MCF 10A (cell line): ENCODE measurements at regions not wholly inside any gene's neighbourhood (a gene's known extent, or its start where the extent isn't known, plus 50 kb on each side); places are given as distances from the start of the nearest gene placed in this dataset.
A peak's percentile ranks its signal among the peaks of the same experiment; 100 is the strongest.

Experiments
- BruUV-seq: library from RNA; stranded (reverse); fragments of 400-500 nt; replicated peaks from 2 replicates; lab custom pipeline; 2021; lab: Mats Ljungman, UMichigan
- CTCF ChIA-PET: fragments of 300-600 bp; sonication (Branson Sonifier 250); formaldehyde crosslinking; extraction: SDS; loops from one replicate; lab custom pipeline; 2021; ENCODE audit warnings: antibody characterized with exemption, inconsistent platforms; lab: Yijun Ruan, JAX
- POLR2A ChIA-PET: fragments of 300-600, 350-650 bp; sonication (Branson Sonifier 250); formaldehyde crosslinking; extraction: SDS; loops from one replicate; lab custom pipeline; 2020; ENCODE audit warnings: antibody characterized with exemption, inconsistent platforms; lab: Yijun Ruan, JAX
- DNase-seq: peaks from one replicate; pipeline ENCODE4 v3.0.0-alpha.2; 2018; ENCODE audit not compliant: unreplicated experiment
- H3K27ac Mint-ChIP-seq: one replicate; pipeline ENCODE4 v1.8.0; 2022; ENCODE audit warnings: mild to moderate bottlenecking, low read depth, mixed read lengths; ENCODE audit not compliant: unreplicated experiment
- H3K27me3 Mint-ChIP-seq: one replicate; pipeline ENCODE4 v1.8.0; 2022; ENCODE audit warnings: mixed read lengths; ENCODE audit not compliant: insufficient read depth, unreplicated experiment
- H3K36me3 Mint-ChIP-seq: one replicate; pipeline ENCODE4 v1.8.0; 2022; ENCODE audit warnings: mild to moderate bottlenecking, moderate library complexity, mixed read lengths; ENCODE audit not compliant: insufficient read depth, unreplicated experiment
- H3K4me1 Mint-ChIP-seq: one replicate; pipeline ENCODE4 v1.8.0; 2022; ENCODE audit warnings: mixed read lengths; ENCODE audit not compliant: insufficient read depth, unreplicated experiment
- H3K4me3 Mint-ChIP-seq: one replicate; pipeline ENCODE4 v1.8.0; 2022; ENCODE audit warnings: mild to moderate bottlenecking, moderate library complexity, mixed read lengths; ENCODE audit not compliant: unreplicated experiment
- H3K9me3 Mint-ChIP-seq: one replicate; pipeline ENCODE4 v1.8.0; 2022; ENCODE audit warnings: mixed read lengths; ENCODE audit not compliant: unreplicated experiment
- CTCF ChIP-seq: fragments of 200-600 bp; IDR thresholded peaks from one replicate; pipeline ENCODE4 v1.8.0; 2022; ENCODE audit warnings: antibody characterized with exemption, mild to moderate bottlenecking; ENCODE audit not compliant: unreplicated experiment
- intact Hi-C: fragments of 100-400 bp; cut with micrococcal nuclease; formaldehyde crosslinking; loops from 2 replicates; pipeline ENCODE4 v1.14.1; 2022

DNA sequence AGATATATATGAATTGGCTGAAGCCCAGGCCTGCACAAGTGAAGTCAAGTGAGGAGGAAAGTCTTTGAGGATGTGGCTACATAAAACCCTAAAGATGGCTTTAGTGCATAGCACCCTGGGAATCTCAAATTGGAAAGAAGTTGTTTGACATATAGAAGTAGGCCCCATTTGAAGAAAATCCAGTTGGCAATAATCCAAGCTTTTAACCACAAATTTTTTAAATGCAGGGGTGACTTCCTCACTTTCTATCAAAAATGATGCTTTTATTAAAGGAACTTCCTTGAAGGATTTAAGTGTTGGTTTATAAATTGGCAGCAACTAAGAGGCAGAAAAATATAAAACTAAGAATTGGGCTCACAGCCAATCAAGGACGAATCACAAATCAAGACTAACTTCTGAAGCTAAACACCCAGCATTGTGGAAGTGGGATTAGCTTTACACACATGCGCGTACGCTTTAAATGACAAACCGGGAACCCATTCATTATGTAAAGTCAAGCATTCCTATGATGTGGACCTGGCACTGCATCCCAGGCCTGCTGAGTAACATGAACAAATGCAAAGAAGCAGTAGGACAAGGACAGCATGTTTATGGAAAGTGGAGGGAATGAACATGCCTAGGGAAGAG lies 63.3 kb downstream of the NOG start:
- Mint-ChIP-seq H3K27ac (no peak overlapping the region), H3K4me1 (no peaks in the 10 kb centered on the region), H3K27me3 (no peaks in the 10 kb centered on the region), H3K9me3 (no peaks in the 10 kb centered on the region), H3K4me3 (no peak overlapping the region), H3K36me3 (no peaks in the 10 kb centered on the region)
- no TSS peak for BruUV-seq
- ChIA-PET CTCF (interaction anchor here (0.6 to 1.3 kb wide), 4 partner anchors 9 to 229 kb away, joined by 3 to 4 read pairs (median 3); no protein-coding TSS in a partner anchor), POLR2A (no interaction called here)
- intact Hi-C loops = no loop called here
- no peak for DNase-seq
- no peak for TF ChIP-seq CTCF

DNA sequence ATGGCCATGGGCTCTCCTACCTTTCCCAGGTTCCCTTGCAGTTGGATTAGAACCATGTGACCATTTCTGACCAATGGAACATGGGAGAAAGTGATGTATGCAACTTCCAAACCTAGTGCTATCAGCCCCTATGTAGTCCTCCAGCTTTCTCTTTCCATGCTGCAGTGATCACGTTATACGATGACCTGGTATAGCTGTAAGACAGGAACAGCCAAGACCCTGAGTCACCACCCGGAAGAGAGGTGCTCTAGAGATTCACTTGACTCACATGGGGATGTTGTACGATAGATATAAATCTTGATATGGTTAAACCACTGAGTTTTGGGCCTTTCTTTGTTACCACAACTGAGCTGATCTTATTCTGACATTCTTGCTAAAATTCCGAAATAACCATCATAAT lies 65.1 kb downstream of the NOG start:
- TF ChIP-seq CTCF = no peak
- Mint-ChIP-seq H3K9me3 (no peaks in the 10 kb centered on the region), H3K27me3 (no peaks in the 10 kb centered on the region), H3K4me3 (no peak overlapping the region), H3K4me1 (no peaks in the 10 kb centered on the region), H3K27ac (no peak overlapping the region), H3K36me3 (no peaks in the 10 kb centered on the region)
- DNase-seq = peak; percentile 19
- intact Hi-C loops = no loop called here
- POLR2A ChIA-PET = interaction anchor here (0.6 to 0.7 kb wide), 2 partner anchors 9 to 264 kb away, joined by 3 read pairs; no protein-coding TSS in a partner anchor
- BruUV-seq = no TSS peak
- CTCF ChIA-PET = no interaction called here

DNA sequence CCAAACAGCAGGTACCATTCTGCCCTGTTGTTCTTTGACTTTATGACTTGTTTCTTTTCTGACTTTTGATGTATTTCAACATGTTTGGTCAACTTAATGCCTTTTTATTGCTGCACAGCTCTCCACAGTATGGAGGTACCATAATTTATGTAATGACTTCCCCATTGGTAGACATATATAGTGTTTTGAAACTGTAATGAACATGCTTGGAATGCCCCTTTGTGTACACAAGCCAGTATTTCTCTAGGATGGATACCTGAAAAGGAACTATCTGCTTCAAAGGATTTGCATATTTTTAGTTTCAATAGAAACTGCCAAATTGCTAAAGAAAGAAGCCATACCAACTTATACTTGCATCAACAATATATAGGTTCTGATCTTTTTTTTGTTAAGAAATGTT lies 66.1 kb downstream of the NOG start:
- TF ChIP-seq CTCF = no peak
- POLR2A ChIA-PET = no interaction called here
- no peaks in the 10 kb centered on the region for H3K9me3 Mint-ChIP-seq
- no peaks in the 10 kb centered on the region for H3K36me3 Mint-ChIP-seq
- CTCF ChIA-PET = interaction anchor here (0.7 kb wide), 1 partner anchor 35 kb away, joined by 3 read pairs; no protein-coding TSS in a partner anchor
- H3K27ac Mint-ChIP-seq = no peak overlapping the region
- no peak overlapping the region for H3K4me3 Mint-ChIP-seq
- BruUV-seq = no TSS peak
- no peak for DNase-seq
- H3K27me3 Mint-ChIP-seq = no peaks in the 10 kb centered on the region
- intact Hi-C loops = no loop called here
- H3K4me1 Mint-ChIP-seq = no peaks in the 10 kb centered on the region

GRCh38 chr17:56661906-56662305 lies 68.4 kb downstream of the NOG start:
- BruUV-seq = no TSS peak
- no peak for DNase-seq
- ChIA-PET CTCF (interaction anchor here (0.6 to 0.8 kb wide), 3 partner anchors 8 to 516 kb away, joined by 3 read pairs; no protein-coding TSS in a partner anchor), POLR2A (no interaction called here)
- Mint-ChIP-seq H3K4me3 (no peak overlapping the region), H3K27me3 (no peaks in the 10 kb centered on the region), H3K4me1 (no peaks in the 10 kb centered on the region), H3K36me3 (no peaks in the 10 kb centered on the region), H3K27ac (no peak overlapping the region), H3K9me3 (no peaks in the 10 kb centered on the region)
- TF ChIP-seq CTCF = no peak
- intact Hi-C loops = no loop called here
